Cardiac muscle cell (in vitro differentiated cells and primary cell): ENCODE measurements at regions not wholly inside any gene's neighbourhood (a gene's known extent, or its start where the extent isn't known, plus 50 kb on each side); places are given as distances from the start of the nearest gene placed in this dataset.

Experiments used
- DNase-seq, 2 donors: peaks; one replicate each; pipeline versions ENCODE4 v3.0.0 to v3.0.0-alpha.2; 2010 to 2017; ENCODE audit warnings: low read depth in 1 of 2, low spot score in 1 of 2
- H3K27ac ChIP-seq: fragments of 200-600 bp; sonication (generic); 2 replicates; pipeline ENCODE4 v1.5.1; 2016
- H3K27me3 ChIP-seq: fragments of 200-600 bp; sonication (generic); 2 replicates; pipeline ENCODE4 v1.6.0; 2016; ENCODE audit warnings: control low read depth
- H3K36me3 ChIP-seq: fragments of 200-600 bp; sonication (generic); 2 replicates; pipeline ENCODE4 v1.5.1; 2016; ENCODE audit warnings: control low read depth
- H3K4me1 ChIP-seq: fragments of 200-600 bp; sonication (generic); 2 replicates; pipeline ENCODE4 v1.8.1; 2017; ENCODE audit warnings: low read depth, mild to moderate bottlenecking, mixed run types
- H3K4me3 ChIP-seq: fragments of 200-600 bp; sonication (generic); 2 replicates; pipeline ENCODE4 v1.5.1; 2016; ENCODE audit warnings: mild to moderate bottlenecking
- H3K9me3 ChIP-seq: fragments of 200-600 bp; sonication (generic); 2 replicates; pipeline ENCODE4 v1.5.1; 2017; ENCODE audit warnings: low read depth, mild to moderate bottlenecking, control low read depth
- CTCF ChIP-seq: IDR thresholded peaks from 2 replicates; pipeline ENCODE4 v1.5.1; 2012; ENCODE audit warnings: low read depth, mild to moderate bottlenecking, low read length

- no peaks in the 10 kb centered on the region for H3K36me3 ChIP-seq
- TF ChIP-seq CTCF = no peak
- no peak for DNase-seq
- H3K4me1 ChIP-seq = no peaks in the 10 kb centered on the region
- H3K4me3 ChIP-seq = no peak overlapping the region
- H3K27ac ChIP-seq = no peak overlapping the region
- no peaks in the 10 kb centered on the region for H3K9me3 ChIP-seq
- no peaks in the 10 kb centered on the region for H3K27me3 ChIP-seq
Measured at GRCh38 chr18:25935356-25935755, 155.1 kb downstream of the SS18 start.

GRCh38 chr18:25931126-25931525 is 159.3 kb downstream of the SS18 start:
- no peaks in the 10 kb centered on the region for H3K9me3 ChIP-seq
- no peaks in the 10 kb centered on the region for H3K4me1 ChIP-seq
- no peak overlapping the region for H3K4me3 ChIP-seq
- DNase-seq = no peak
- no peak for TF ChIP-seq CTCF
- H3K27ac ChIP-seq = no peak overlapping the region
- no peaks in the 10 kb centered on the region for H3K27me3 ChIP-seq
- H3K36me3 ChIP-seq = no peaks in the 10 kb centered on the region

GRCh38 chr18:25929787-25930186 is 160.6 kb downstream of the SS18 start:
- Histone ChIP-seq H3K4me3 (no peak overlapping the region), H3K27ac (no peak overlapping the region), H3K9me3 (no peaks in the 10 kb centered on the region), H3K4me1 (no peaks in the 10 kb centered on the region), H3K27me3 (no peaks in the 10 kb centered on the region), H3K36me3 (no peaks in the 10 kb centered on the region)
- TF ChIP-seq CTCF = no peak
- DNase-seq = no peak

GRCh38 chr18:25927830-25928229 is 162.6 kb downstream of the SS18 start:
- H3K27ac ChIP-seq = no peak overlapping the region
- no peaks in the 10 kb centered on the region for H3K4me1 ChIP-seq
- H3K9me3 ChIP-seq = no peaks in the 10 kb centered on the region
- TF ChIP-seq CTCF = no peak
- no peak for DNase-seq
- H3K36me3 ChIP-seq = no peaks in the 10 kb centered on the region
- H3K27me3 ChIP-seq = no peaks in the 10 kb centered on the region
- H3K4me3 ChIP-seq = no peak overlapping the region

GRCh38 chr18:25923193-25923592 is 167.2 kb downstream of the SS18 start:
- no peak for TF ChIP-seq CTCF
- no peaks in the 10 kb centered on the region for H3K36me3 ChIP-seq
- no peak overlapping the region for H3K4me3 ChIP-seq
- no peak overlapping the region for H3K27ac ChIP-seq
- no peaks in the 10 kb centered on the region for H3K27me3 ChIP-seq
- no peak for DNase-seq
- no peaks in the 10 kb centered on the region for H3K9me3 ChIP-seq
- no peaks in the 10 kb centered on the region for H3K4me1 ChIP-seq
